T-helper 22 cell (primary cell): ENCODE measurements at regions not wholly inside any gene's neighbourhood (a gene's known extent, or its start where the extent isn't known, plus 50 kb on each side); places are given as distances from the start of the nearest gene placed in this dataset.
"Not testable (repeated sequence)": the region's sequence is repeated elsewhere in the genome, so short reads cannot be mapped to it uniquely, and the experiment has no call there.

ENCODE experiments used
- DNase-seq: peaks from one replicate; pipeline ENCODE4 v3.0.0-alpha.2; 2020; ENCODE audit warnings: low read depth

DNA sequence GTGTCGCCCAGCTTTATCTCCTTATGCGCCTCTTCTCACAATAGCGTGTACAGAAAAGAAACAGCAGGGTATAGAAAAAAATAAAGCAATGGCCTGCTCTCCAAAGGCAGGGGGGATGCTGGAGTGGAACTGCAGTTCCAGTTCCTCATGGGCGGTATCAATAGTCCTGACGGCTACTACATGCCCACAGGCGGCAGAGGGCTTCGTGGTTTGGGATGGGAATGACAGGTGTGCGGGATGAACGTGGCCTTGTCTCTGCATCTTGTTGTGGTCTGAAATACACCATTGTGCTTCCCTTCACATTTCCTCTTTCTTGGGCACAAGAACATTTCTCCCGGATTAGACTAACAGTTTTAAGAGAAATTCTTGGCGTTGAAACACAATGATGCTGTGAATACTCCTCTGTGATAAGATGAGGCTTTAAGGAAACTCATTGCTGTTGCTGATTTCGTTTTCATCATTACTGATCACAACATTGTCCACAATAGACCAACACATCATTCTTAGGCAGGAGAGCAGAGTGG is 124.1 kb upstream of the IGFBP7 start:
- DNase-seq, result no peak

DNA sequence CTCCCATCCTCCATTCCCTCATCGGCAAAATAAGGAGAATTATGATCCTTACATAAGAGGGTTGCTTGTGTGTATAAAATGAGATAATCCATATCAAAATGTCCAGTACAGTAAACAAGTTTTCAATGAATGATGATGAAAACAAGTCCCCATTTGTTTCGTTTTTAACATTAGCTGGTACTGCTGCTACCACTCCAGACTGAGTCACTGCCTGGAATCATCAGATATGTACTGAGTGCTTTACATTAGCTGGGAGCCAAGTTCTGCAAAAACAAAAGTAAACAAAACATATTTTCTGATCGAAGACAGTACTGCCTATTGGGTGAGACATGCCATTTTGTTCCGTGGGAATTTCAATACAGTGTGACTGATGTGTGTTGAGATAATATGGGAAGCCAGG is 123.2 kb upstream of the IGFBP7 start:
- DNase-seq, result no peak

DNA sequence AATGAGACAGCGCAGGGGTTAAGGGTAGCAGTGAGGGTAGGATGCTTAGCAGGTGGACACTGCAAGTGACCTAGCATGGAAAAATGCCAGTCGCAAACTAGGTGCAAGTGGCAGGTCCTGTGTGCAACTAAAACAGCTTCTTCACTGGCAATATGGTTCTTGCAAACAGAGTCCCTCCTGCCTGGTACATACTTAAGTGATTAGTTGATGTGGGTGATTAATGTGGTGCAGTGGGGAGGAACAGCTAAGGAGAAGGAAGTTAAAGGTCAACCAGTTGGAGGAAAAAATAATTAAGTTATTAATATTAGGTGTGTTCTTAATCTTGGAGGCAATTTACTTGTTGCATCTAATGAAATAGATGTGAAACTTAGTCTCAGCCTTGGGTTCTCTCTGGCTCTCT is 121.6 kb upstream of the IGFBP7 start:
- DNase-seq, result no peak

DNA sequence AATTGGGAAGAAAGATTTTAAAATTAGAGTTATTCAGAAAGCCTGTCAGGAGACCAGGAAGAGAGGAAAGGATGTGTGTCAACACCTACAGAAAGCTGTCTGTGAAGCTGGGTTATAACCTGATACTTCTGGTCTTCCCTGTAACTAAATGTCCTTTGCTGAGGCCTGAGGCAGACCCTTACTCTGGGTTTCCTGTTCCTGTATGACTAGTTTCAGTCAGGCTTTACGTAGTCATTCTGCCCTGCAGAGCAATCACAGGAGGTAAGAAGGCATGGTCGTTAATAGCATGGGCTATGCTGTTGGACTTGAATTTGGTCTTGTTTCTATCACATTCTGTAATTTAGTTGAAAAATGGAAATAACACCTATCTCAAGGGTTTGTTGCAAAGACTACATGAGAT is 110.5 kb upstream of the IGFBP7 start:
- DNase-seq, result no peak

DNA sequence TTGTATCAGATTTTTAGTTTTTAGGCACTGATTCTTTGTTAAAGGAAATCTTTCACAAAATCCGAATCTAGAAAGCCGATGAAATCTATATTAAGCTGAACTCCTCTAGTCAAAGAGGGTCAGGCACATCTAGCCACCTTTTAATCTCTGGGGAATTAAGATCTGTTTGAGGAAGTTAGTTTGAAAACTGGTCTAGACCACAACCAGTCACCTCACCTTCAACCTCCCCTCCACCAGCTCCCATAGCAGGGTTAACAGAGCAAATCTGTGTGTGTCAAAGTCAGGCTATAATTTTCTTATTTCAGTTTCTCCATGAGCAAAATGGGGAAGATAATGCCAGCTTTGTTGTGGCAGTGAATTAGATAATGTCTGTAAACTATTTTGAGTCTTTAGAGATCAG is 110.0 kb upstream of the IGFBP7 start:
- no peak for DNase-seq

DNA sequence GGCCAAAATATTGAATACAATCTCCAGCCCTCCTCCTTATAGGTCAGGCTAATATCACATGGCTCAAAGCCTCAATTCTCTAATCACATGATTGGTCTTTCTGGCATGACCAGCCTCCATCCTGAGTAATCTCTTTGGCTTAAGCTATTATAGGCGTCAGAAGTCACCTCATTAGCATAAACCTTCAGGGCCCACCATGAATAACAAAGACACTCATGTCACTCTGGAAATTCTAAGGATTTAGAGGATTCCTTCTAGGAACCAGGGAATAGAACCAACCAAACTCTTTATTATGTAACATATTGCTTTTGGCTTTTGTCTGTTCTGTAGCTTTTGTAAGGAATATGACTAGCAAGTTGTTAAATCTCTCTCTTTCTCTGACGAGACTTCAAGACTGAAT is 109.2 kb upstream of the IGFBP7 start:
- no peak for DNase-seq

DNA sequence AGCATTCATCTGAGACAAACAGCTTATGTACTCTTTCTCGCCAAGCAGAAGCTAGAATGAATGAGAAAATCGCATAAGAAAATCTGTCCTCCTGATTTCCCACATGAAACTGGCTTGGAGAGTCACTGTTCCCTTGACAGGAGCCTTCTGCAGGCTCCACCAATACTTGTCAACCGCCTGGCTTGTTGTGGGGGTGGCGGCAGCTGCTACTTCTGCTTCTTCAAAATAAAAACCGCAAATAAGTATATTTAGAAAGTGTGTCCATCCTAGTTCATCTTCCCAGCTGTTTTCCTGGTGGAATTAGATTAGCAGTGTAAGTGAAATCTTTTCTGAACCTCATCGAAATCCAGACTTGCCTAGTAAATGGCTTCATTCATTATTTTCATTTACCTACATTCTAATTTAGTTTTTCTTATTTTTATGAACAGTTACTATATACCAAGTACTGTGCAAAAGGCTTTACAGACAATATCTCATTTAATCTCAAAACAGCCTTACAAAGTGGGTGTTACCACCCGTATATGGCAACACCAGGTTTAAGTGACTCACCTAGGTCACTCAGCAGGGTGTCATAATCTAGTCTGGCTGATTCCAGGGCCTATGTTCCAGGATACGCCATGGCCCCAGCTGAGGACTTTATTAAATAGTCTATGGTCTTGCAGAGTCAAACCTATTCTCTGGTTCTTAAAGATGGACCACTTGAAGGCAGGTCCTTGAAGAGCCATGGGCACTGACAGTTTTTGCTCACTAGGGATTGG is 104.6 kb upstream of the IGFBP7 start:
- DNase-seq, result no peak

DNA sequence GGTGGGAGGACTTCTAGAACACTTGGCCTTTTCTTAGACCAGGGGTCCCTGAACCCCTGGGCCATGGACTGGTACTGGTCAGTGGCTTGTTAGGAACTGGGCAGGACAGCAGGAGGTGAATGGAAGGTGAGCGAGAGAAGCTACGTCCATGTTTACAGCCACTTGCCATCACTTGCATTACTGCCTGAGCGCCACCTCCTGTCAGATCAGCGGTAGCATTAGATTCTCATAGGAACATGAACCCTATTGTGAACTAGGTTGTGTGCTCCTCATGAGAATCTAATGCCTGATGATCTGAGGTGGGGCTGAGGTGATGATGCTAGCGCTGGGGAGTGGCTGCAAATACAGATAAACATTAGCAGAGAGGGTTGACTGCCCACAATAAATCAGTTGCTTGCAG is 100.9 kb upstream of the IGFBP7 start:
- DNase-seq, result no peak

DNA sequence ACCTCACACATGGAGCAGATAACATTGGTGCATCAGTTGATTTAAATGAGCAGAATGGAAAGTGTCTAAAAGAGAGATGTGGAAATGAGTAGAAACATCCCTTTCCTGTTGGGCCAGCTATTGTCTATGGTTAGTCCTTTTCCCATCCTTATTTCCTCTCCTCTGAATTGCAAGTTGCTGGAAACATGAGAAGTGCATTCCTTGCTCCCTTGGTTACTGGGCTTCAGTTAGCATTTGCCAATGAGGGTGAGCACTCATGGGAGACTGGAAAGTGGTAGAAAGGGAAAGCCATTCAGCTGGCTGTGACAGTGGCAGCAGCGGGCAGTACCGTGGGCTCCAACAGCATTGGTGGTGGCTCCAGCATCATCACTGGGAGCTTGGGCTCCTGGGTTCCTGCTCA is 96.0 kb upstream of the IGFBP7 start:
- DNase-seq, result no peak

DNA sequence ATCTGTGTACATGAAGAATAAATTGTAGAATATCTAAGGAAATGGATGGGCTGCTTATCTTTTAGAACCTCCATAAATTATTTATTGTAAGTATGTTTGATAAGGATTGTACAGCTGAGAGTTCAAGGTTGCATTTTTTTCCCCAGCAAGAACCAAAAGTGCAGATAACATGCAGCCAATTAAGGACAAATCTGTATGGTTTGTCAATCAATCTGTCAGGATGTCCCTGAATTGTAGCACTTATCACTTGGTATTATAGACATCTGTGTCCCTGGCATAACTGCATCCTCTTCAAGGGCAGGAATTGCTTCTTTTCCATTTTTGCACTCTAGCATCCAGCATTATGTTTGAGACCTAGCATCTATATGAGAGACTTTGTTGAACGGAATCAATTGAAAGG is 95.4 kb upstream of the IGFBP7 start:
- no peak for DNase-seq

DNA sequence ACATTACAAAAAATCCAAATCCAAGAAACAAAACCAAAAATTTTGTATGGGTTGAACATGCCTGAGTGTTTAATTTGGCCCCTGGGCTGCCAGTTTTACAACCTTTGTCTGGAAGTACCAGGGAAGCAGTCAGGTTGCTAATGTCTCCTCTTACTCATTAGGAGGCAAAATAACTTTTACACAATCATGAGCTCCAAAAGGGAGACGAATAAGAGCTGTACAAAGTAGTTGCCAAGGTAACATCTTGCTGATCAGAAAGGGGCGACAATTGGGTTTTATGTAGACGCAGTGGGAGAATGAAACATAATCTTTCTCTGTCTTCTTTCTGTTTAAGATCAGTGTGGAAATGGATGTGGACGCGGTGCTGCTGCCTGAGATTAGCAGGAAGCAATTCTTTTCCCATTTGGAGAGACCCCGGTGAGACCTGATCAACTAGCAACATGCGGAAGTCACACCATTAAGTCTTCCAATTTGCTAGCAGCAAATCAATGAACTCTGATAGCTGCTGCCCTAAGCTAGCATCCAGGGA is 90.7 kb upstream of the IGFBP7 start:
- DNase-seq, result no peak

DNA sequence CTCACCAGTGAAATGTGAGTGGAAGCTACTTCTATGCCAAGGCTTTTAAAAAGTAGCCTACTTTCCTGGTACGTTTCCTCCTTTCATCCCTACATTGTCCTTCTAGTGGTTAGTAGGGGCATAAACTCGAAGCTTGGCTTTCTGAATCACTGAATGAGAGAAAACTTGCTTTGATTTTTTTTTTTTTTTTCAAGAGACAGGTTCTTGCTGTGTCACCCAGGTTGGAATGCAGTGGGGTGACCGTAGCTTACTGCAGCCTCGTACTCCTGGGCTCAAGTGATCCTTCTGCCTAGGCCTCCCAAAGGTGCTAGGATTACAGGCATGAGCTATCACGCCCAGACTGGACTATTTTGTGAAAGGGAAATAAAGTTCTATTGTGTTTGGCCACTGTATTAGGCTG is 89.1 kb upstream of the IGFBP7 start:
- no peak for DNase-seq

DNA sequence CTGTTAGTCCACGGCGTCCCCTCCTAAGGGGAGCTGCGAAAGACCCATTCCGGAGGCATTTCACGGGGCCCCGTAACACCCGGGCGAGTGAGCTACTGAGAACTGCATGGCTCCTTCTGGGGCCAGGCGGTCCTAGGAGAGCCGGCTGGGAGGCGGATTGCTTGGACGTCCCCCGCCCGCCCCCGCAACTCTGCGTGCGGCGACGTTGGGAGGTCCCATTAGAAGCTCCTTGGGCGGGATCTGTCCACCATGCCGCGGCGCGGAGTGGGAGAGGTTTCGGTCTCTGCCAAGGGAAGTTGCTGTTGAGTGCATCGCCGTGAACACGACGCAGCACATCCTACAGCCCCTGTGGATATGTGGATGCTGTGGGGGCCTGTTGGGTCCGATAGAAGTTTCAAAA is 85.4 kb upstream of the IGFBP7 start:
- DNase-seq, result no peak

DNA sequence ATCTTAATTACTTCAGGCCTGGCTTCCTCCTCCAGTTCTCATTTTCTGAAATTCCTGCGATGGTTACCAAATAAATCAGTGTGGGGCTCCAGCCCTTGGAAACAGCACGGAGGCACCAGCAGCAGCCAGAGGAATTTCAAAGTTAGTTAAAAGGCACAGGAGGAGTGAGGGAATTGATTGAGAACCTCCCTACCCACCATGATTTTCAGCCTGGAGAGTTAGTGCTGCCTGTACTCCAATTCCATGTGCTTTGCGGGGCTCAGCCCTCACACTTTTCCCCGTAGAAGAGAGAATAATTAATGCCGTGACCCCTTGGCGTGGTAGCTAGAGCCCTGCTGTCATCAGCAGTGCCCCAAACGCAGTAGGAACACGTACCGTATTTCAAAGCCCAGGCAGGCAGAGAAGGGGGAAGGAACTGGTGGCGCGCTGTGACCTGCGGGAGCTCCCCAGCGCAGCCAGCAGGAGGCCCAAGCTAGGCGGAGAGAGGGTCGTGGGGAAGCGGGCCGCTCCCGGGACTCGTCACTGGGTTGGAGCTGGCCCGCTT is 84.0 kb upstream of the IGFBP7 start:
- no peak for DNase-seq

DNA sequence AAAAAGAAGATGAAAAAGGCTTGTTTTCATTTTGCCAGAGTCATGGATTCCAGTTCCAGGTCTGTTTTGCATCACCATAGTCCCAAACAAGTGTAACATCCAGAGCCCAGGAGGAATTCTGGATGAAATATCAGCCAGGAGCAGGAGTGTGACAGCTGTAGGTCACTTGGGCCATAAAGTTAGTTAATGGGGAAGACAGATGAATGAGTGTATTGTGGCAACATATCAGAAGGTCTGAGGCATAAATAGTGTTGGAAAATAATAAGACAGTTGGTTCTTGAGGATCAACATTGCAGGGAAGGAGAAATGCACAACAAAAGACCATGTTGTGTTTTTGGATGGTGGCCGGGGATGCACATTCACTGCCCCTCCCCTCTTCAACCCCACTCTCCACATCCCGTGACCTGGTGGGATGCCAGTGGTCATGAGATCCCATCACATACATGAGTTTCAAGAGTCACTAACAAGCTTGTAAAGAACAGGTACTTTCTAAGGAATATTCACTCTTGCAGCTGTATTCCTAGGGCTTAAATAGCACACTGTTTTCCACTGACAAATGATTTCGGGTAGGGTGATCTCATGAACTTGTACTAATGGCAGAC is 83.1 kb upstream of the IGFBP7 start:
- DNase-seq, result no peak

DNA sequence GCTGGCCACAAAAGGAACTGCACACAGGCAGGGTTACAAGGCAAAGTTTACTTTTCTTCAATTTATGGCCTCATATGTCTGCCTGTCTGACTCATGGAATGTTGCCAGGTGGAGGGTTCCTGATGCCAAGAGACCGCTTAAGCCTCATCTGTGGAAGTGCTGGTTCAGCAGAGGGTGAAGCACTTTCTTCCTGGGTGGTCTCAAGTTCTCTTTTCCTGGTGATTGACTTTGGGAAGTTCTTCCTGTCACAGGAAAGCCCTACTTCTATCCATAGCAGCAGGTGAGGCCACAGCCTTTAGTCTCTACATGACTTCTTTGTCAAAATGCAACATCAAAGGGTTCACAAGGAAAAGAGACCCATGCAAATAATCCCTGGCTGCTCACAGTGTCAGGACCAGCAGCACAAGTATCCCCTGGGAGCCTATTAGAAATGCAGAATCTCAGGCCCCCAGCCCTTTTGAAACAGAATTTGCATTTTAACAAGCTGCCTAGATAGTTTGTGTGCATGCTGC is 81.4 kb upstream of the IGFBP7 start:
- no peak for DNase-seq

DNA sequence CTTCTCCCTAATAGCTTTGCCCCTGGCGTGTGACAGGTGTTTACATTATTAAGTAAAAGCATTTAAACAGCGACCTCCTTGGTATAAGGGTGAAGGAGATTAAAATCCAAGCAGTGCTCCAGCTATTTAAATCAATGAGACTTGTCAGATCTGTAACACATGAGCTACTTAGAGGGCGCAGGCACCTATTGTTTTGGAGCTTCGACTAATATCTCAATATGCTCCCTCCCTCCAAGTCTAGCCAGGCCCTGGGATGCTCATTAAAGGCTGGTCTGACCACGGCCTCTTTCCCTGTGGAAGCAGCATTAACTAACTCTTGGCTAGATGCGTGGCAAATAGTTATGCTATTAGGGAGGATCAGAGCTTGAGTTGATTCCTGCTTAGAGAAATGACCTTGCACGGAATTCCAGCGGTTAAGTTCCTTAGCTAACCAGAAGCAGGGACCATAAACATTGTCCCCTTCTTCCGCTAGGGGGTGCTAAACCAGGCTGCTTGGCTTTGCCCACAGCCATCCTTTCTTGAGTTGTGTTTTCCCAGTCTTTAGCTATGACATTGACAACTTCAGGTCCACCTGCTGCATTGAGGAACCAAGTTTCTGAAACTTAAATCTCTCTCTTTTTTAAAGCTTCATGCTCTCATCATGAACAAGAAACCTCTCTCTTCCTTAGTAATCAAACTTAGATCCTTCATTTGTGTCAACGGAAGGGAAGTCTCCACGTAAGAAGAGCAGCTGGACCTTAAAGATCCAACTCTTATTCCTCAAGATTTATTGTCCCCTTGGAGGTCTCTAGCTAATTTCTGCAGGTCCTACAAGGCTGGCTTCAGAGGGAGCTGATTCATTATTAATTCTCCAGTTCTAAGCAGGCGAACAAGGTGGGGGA is 80.7 kb upstream of the IGFBP7 start:
- DNase-seq, result no peak

DNA sequence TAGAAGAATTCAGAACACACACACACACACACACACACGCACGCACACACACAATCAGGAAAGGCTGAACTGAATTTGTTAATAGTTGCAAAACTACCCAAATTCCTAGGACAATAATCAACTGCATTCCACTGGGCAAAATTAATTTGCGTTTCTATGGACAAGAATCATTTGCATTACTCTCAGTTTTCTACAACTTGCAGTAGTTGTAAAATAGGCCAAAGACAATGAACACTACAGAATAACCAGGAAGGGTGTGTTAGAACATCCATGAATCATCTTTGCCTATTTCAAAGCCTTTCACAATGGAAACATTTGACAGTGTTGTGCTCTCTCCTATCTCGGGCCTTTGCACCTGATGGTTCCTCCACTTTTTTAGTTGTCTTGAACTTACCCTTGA is 77.1 kb upstream of the IGFBP7 start:
- no peak for DNase-seq

DNA sequence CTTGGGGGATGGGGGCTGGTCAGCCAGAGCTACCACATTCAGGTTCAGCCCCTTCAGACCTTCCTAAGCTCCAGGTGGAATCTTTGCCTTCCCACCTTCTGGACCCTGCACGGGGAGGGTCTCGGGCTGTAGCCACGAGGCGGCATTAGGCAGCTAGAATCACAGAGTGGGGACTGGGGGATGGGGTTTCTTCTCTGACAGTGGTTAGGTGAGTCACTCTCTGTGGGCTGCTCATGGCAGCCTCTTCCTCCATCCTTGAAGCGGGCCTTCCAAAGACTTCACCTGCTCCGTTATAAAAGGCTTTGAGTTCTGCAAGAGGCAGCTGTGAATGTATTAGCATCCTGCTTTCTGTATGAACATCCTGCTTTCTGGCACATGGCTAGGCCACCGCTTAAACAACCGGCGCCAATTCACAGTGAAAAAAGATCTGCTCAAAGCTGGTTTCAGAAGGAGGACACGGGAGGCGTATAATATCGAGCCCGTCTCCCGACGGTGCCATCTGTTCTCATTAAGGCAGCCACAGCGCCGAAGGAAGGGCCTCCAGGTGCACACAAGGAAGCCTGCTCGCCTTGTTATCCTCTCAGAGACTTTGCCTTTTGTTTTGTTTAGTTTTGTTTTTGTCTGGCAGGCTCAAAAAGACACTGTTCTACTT is 74.3 kb upstream of the IGFBP7 start:
- DNase-seq, result no peak

DNA sequence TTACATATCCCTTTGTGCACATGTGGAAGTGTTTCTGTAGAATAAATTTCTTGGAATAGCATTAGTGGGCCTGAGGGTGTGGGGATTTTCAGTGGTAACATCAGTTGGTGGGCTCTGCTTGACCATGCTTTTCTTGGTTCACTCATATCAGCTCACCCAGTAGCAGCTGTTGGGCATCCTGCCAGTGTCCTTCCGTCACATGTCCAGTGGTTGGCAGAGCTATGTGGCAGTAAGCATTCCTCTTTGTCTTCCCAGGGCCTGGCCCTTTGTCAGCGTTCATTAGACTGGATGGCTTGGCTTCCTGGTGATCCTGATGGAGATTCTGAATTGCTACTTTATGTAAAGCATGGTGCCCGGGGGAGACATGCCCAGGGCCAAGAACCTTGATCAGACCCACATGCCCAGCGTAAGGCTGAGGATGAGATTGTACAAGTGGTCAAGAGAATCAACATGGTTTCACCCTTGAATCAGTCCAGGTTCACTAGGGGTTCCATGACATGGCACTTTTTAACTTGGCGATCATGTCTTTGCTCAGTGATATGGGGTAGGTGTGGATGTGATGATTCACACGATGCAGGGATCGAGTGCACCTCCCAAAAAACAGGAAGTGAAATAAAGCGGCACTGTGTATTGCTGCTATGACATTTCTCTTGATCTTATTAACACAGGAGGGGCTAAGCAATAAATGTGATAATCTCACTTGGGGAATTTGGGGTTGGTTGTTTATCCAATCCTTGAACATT is 72.1 kb upstream of the IGFBP7 start:
- DNase-seq, result no peak

DNA sequence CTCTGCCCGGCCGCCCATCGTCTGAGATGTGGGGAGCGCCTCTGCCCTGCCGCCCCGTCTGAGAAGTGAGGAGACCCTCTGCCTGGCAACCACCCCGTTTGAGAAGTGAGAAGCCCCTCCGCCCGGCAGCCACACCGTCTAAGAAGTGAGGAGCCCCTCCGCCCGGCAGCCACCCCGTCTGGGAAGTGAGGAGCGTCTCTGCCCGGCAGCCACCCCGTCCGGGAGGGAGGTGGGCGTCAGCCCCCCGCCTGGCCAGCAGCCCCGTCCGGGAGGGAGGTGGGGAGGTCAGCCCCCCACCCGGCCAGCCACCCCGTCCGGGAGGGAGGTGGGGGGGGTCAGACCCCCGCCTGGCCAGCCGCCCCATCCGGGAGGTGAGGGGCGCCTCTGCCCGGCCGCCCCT is 63.0 kb upstream of the IGFBP7 start:
- not testable (repeated sequence) for DNase-seq
